GM12878 (cell line): ENCODE measurements at regions not wholly inside any gene's neighbourhood (a gene's known extent, or its start where the extent isn't known, plus 50 kb on each side); places are given as distances from the start of the nearest gene placed in this dataset.

Experiments used
- ATF7 ChIP-seq: fragments of 450-650 bp; IDR thresholded peaks from 2 replicates; pipeline ENCODE4 v1.6.1; 2016; ENCODE audit warnings: low read depth, mild to moderate bottlenecking
- BCL11A ChIP-seq: IDR thresholded peaks from 2 replicates; pipeline ENCODE4 v1.6.1; 2011; ENCODE audit warnings: low read depth, low read length
- CREM ChIP-seq: IDR thresholded peaks from 2 replicates; pipeline ENCODE4 v1.6.1; 2014; ENCODE audit warnings: antibody characterized with exemption, low read depth
- HCFC1 ChIP-seq: fragments of 150-350 bp; IDR thresholded peaks from 2 replicates; pipeline ENCODE4 v1.6.1; 2014; ENCODE audit warnings: low read length
- IRF4 ChIP-seq: IDR thresholded peaks from 2 replicates; pipeline ENCODE4 v1.6.1; 2011; ENCODE audit warnings: low read depth, low read length
- KAT2A ChIP-seq: conservative IDR thresholded peaks from 2 replicates; pipeline ENCODE4 v1.6.1; 2011; ENCODE audit warnings: low read depth, low read length; ENCODE audit not compliant: control insufficient read depth
- MTA3 ChIP-seq: IDR thresholded peaks from 2 replicates; pipeline ENCODE4 v1.6.1; 2012; ENCODE audit warnings: low read length, inconsistent platforms, borderline replicate concordance
- MYB ChIP-seq: fragments of 150-350 bp; IDR thresholded peaks from 2 replicates; pipeline ENCODE4 v1.6.1; 2014; ENCODE audit warnings: mild to moderate bottlenecking, low read depth, low read length, borderline replicate concordance
- PML ChIP-seq: IDR thresholded peaks from 2 replicates; pipeline ENCODE4 v1.6.1; 2012; ENCODE audit warnings: low read length, inconsistent platforms
- PRDM15 ChIP-seq: fragments of 450-650 bp; formaldehyde crosslinking; IDR thresholded peaks from 2 replicates; pipeline ENCODE4 v1.4.0; 2020; ENCODE audit warnings: mild to moderate bottlenecking, moderate library complexity
- SIN3A ChIP-seq: IDR thresholded peaks from 2 replicates; pipeline ENCODE4 v1.6.1; 2012; ENCODE audit warnings: low read depth, low read length, improper control_type of control experiment
- SMARCA5 ChIP-seq: fragments of 450-650 bp; IDR thresholded peaks from 2 replicates; pipeline ENCODE4 v1.6.1; 2017; ENCODE audit warnings: mild to moderate bottlenecking
- SMC3 ChIP-seq: IDR thresholded peaks from 2 replicates; pipeline ENCODE4 v1.6.1; 2011; ENCODE audit warnings: low read length, improper control_type of control experiment, borderline replicate concordance
- SRF ChIP-seq, 2 experiments: IDR thresholded peaks; 2 replicates each; pipeline ENCODE4 v1.6.1; 2011; ENCODE audit warnings: low read depth in 2 of 2, low read length in 2 of 2, mild to moderate bottlenecking in 1 of 2, moderate library complexity in 1 of 2
- SUZ12 ChIP-seq: fragments of 200-600 bp; sonication (generic); IDR thresholded peaks from one replicate; pipeline ENCODE4 v1.6.1; 2018; ENCODE audit warnings: antibody characterized with exemption, mild to moderate bottlenecking; ENCODE audit not compliant: unreplicated experiment
- TCF3 ChIP-seq: IDR thresholded peaks from 2 replicates; pipeline ENCODE4 v1.6.1; 2012; ENCODE audit warnings: low read depth, mild to moderate bottlenecking, low read length, borderline replicate concordance; ENCODE audit not compliant: insufficient read depth
- ZSCAN29 ChIP-seq: fragments of 450-650 bp; IDR thresholded peaks from 2 replicates; pipeline ENCODE4 v1.6.1; 2017; ENCODE audit warnings: mild to moderate bottlenecking, moderate library complexity
- TF ChIP-seq, protein P1 (sequence below): fragments of 450-650 bp; IDR thresholded peaks from 2 replicates; pipeline ENCODE4 v1.6.1; 2017; ENCODE audit warnings: low read depth, mild to moderate bottlenecking, moderate library complexity
- TF ChIP-seq, protein P2 (sequence below): IDR thresholded peaks from 2 replicates; pipeline ENCODE4 v1.6.1; 2011; ENCODE audit warnings: low read depth, mild to moderate bottlenecking, low read length, moderate library complexity, borderline replicate concordance; ENCODE audit errors: extremely low read depth
- TF ChIP-seq, protein P3 (sequence below): fragments of 450-650 bp; IDR thresholded peaks from 2 replicates; pipeline ENCODE4 v1.6.1; 2017; ENCODE audit warnings: mild to moderate bottlenecking, moderate library complexity

DNA sequence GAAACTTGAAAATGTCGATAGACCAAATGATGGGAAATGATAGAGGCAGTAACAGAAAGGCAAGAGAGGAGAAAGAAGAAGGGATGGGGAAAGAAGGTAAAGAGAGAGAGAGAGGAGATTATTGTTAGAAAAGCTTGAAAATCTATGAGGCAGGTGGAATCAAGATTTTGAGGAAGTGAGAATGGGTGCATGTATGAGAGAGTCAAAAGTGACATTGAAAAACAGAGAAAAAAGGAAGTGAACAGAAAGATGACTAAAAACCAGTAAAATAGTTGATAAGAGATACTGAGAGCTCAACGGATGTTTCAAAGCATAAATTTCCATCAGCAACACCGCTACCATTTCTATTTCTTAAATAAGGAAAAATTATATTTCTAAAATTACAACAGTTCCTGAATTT is 327.4 kb upstream of the CWC22 start (continued):
- TF ChIP-seq PRDM15 (CRISPR knock-in tag): no peak
- no peak for TF ChIP-seq SMARCA5
- TF ChIP-seq IRF4: peak; percentile 98
- peak; percentile 94 for TF ChIP-seq MYB
- TF ChIP-seq SIN3A: no peak
- peak; percentile 89 for TF ChIP-seq ATF7
- TF ChIP-seq, protein P1, sequence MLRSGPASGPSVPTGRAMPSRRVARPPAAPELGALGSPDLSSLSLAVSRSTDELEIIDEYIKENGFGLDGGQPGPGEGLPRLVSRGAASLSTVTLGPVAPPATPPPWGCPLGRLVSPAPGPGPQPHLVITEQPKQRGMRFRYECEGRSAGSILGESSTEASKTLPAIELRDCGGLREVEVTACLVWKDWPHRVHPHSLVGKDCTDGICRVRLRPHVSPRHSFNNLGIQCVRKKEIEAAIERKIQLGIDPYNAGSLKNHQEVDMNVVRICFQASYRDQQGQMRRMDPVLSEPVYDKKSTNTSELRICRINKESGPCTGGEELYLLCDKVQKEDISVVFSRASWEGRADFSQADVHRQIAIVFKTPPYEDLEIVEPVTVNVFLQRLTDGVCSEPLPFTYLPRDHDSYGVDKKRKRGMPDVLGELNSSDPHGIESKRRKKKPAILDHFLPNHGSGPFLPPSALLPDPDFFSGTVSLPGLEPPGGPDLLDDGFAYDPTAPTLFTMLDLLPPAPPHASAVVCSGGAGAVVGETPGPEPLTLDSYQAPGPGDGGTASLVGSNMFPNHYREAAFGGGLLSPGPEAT: peak; percentile 75
- no peak for TF ChIP-seq KAT2A
- TF ChIP-seq SMC3: no peak
- no peak for TF ChIP-seq SUZ12
- peak; percentile 99 for TF ChIP-seq BCL11A
- peak; percentile 83; the same call in 1 of the 2 replicates for TF ChIP-seq MTA3
- TF ChIP-seq TCF3: peak; percentile 79; the same call in 1 of the 2 replicates
- no peak for TF ChIP-seq ZSCAN29
- no peak for TF ChIP-seq HCFC1
- peak in 1 of 2 experiments; percentile 68; a peak in 1 of 4 replicates for TF ChIP-seq SRF (IDR thresholded peaks at IDR 0.05; ENCODE audit: low read depth in 2 of 2, low read length in 2 of 2)
- TF ChIP-seq, protein P2, sequence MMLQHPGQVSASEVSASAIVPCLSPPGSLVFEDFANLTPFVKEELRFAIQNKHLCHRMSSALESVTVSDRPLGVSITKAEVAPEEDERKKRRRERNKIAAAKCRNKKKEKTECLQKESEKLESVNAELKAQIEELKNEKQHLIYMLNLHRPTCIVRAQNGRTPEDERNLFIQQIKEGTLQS: no peak
- TF ChIP-seq CREM: peak; percentile 92
- TF ChIP-seq, protein P3, sequence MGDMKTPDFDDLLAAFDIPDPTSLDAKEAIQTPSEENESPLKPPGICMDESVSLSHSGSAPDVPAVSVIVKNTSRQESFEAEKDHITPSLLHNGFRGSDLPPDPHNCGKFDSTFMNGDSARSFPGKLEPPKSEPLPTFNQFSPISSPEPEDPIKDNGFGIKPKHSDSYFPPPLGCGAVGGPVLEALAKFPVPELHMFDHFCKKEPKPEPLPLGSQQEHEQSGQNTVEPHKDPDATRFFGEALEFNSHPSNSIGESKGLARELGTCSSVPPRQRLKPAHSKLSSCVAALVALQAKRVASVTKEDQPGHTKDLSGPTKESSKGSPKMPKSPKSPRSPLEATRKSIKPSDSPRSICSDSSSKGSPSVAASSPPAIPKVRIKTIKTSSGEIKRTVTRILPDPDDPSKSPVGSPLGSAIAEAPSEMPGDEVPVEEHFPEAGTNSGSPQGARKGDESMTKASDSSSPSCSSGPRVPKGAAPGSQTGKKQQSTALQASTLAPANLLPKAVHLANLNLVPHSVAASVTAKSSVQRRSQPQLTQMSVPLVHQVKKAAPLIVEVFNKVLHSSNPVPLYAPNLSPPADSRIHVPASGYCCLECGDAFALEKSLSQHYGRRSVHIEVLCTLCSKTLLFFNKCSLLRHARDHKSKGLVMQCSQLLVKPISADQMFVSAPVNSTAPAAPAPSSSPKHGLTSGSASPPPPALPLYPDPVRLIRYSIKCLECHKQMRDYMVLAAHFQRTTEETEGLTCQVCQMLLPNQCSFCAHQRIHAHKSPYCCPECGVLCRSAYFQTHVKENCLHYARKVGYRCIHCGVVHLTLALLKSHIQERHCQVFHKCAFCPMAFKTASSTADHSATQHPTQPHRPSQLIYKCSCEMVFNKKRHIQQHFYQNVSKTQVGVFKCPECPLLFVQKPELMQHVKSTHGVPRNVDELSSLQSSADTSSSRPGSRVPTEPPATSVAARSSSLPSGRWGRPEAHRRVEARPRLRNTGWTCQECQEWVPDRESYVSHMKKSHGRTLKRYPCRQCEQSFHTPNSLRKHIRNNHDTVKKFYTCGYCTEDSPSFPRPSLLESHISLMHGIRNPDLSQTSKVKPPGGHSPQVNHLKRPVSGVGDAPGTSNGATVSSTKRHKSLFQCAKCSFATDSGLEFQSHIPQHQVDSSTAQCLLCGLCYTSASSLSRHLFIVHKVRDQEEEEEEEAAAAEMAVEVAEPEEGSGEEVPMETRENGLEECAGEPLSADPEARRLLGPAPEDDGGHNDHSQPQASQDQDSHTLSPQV: no peak
- TF ChIP-seq PML: 0 out of 2 replicates have a peak, but pooled peaks have one; percentile 58
